IPS DF 6.9 (cell line): ENCODE measurements at regions not wholly inside any gene's neighbourhood (a gene's known extent, or its start where the extent isn't known, plus 50 kb on each side); places are given as distances from the start of the nearest gene placed in this dataset.

Experiments used
- DNase-seq: peaks from one replicate; pipeline ENCODE4 v3.0.0-alpha.2; 2013; ENCODE audit warnings: low read depth, low spot score
- H3K27ac ChIP-seq: one replicate; pipeline ENCODE4 v1.5.1; 2013; ENCODE audit warnings: low read length, control low read depth
- H3K27me3 ChIP-seq: 2 replicates; pipeline ENCODE4 v1.6.1; 2013; ENCODE audit warnings: mild to moderate bottlenecking, low read length; ENCODE audit not compliant: control insufficient read depth, insufficient read depth
- H3K36me3 ChIP-seq: 2 replicates; pipeline ENCODE4 v1.6.1; 2013; ENCODE audit warnings: low read length; ENCODE audit not compliant: control insufficient read depth, insufficient read depth
- H3K4me1 ChIP-seq: 2 replicates; pipeline ENCODE4 v1.6.1; 2013; ENCODE audit warnings: low read length; ENCODE audit not compliant: control insufficient read depth, insufficient read depth
- H3K4me3 ChIP-seq: 2 replicates; pipeline ENCODE4 v1.5.1; 2013; ENCODE audit warnings: mild to moderate bottlenecking, low read length
- H3K9me3 ChIP-seq: 2 replicates; pipeline ENCODE4 v1.6.1; 2013; ENCODE audit warnings: low read length, inconsistent platforms; ENCODE audit not compliant: control insufficient read depth, insufficient read depth
- WGBS: extraction: QIAGEN DNeasy Blood & Tissue Kit; methylation state at CpG from one replicate; pipeline ENCODE4 v1.1.7; 2013; ENCODE audit warnings: mixed read lengths, missing lambda C conversion rate; ENCODE audit not compliant: insufficient read length, insufficient coverage; 5-methylcytosine and 5-hydroxymethylcytosine counted together

DNA sequence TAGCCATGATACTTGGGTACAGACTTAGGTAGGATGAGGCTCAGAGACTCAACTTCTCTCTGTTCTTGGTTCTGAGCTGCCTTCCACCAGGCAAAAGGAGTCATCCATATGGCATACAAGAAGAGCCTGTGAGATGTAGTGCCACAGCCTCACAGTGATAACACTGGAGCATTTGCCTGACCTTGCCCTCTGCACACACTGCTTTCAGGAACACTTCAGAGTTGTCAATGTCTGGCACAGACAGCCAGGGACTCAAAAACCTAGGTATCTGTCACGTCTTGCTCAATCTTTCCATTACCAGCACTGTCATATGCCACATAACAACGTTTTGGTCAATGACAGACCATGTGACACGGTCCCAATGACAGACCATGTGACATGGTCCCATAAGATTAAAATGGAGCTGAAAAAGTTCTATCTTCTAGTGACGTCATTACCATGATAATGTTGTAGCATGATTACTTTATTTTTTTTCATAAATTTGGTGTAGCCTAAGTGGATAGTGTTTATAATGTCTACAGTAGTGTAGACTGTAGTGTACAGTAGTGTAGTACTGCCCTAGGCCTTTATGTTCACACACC is 199.9 kb upstream of the CTTNBP2NL start:
- no peaks in the 10 kb centered on the region for H3K9me3 ChIP-seq
- WGBS: no CpG with 5 or more reads among the region's 4 CpGs
- H3K27me3 ChIP-seq: no peaks in the 10 kb centered on the region
- H3K36me3 ChIP-seq: no peaks in the 10 kb centered on the region
- no peak overlapping the region for H3K4me3 ChIP-seq
- DNase-seq: no peak
- no peak overlapping the region for H3K27ac ChIP-seq
- H3K4me1 ChIP-seq: no peaks in the 10 kb centered on the region

DNA sequence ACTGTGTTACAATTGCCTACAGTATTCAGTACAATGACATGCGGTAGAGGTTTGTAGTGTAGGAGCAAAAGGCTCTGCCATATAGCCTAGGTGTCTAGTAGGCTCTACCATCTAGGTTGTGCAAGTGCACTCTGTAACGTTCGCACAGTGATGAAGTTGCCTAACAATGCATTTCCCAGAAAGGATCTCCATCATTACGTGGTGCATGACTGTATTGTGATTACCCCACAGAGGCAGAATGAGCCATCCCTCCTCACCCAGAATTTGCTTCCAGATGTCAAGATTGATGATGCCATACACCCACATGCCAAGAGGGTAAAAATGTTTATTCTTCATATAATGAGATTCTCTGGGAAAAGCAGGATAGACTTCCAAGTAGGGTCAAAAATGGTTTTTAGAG is 199.3 kb upstream of the CTTNBP2NL start:
- H3K27me3 ChIP-seq: no peaks in the 10 kb centered on the region
- H3K4me1 ChIP-seq: no peaks in the 10 kb centered on the region
- H3K4me3 ChIP-seq: no peak overlapping the region
- WGBS: no CpG with 5 or more reads among the region's 4 CpGs
- no peaks in the 10 kb centered on the region for H3K9me3 ChIP-seq
- H3K27ac ChIP-seq: no peak overlapping the region
- H3K36me3 ChIP-seq: no peaks in the 10 kb centered on the region
- DNase-seq: no peak

DNA sequence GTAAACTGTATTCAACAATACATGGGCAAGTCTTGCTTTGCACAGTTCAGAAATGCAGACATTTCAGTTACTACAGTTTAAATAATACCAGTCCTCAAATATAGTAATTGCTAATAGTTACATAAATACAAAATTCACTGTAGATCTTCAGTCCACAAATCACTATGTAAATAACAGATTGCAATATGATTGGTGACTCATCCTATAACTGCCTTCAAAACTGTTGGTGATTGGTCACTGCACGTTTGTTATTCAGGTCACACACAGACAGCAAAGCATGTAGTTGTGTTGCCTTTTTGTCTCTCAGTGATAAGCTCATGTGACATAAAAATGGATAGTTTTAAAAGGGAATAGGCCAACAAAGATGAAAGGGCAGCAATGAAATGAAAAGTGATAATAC is 186.5 kb upstream of the CTTNBP2NL start:
- Histone ChIP-seq H3K27me3 (no peaks in the 10 kb centered on the region), H3K4me3 (no peak overlapping the region), H3K27ac (no peak overlapping the region), H3K9me3 (no peaks in the 10 kb centered on the region), H3K4me1 (no peaks in the 10 kb centered on the region), H3K36me3 (no peaks in the 10 kb centered on the region)
- WGBS: no CpG with 5 or more reads among the region's 1 CpG
- DNase-seq: no peak

DNA sequence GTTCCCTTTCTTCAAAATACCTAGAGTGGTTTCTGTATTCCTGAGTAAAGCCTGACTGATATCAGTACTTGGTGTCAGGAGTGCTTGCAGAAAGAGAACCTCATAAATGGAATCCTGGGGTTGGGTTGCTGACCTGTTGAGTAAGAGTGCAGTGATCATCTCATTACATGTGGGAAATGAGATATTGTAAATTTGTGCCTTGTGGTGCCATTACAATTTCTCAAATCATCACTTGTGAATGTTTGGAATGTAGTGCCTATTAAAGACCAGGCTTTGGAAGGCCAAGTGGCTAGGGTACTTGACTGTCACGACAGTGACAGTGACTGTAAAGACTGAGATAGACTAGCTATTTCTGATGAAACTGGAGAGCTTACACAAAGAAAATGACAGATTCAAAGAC is 176.7 kb upstream of the CTTNBP2NL start:
- no CpG with 5 or more reads among the region's 1 CpG for WGBS
- Histone ChIP-seq H3K9me3 (no peaks in the 10 kb centered on the region), H3K27ac (no peak overlapping the region), H3K4me1 (no peaks in the 10 kb centered on the region), H3K4me3 (no peak overlapping the region), H3K36me3 (no peaks in the 10 kb centered on the region), H3K27me3 (no peaks in the 10 kb centered on the region)
- no peak for DNase-seq

DNA sequence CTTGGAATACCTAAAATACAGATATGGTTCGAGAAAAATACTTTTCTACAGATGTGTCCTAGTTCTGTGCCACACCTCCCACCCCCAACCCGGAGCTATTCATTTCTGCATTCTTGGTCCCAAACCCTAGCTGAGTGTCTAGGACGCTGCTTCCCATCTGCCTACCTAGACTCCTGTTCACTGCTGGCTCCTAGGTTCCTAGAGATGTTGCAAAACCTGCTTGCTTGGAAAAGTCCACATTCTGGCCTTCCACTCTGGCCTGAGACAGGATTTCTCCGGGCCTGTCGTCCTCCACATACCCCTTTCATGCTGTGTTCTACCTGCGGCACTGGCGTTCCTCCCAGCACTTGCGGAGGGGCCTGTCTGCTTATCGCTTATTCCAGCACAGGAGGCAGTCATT is 165.8 kb upstream of the CTTNBP2NL start:
- Histone ChIP-seq H3K4me1 (no peaks in the 10 kb centered on the region), H3K4me3 (no peak overlapping the region), H3K9me3 (no peaks in the 10 kb centered on the region), H3K27ac (no peak overlapping the region), H3K27me3 (no peaks in the 10 kb centered on the region), H3K36me3 (no peaks in the 10 kb centered on the region)
- WGBS: no CpG with 5 or more reads among the region's 9 CpGs
- DNase-seq: no peak

DNA sequence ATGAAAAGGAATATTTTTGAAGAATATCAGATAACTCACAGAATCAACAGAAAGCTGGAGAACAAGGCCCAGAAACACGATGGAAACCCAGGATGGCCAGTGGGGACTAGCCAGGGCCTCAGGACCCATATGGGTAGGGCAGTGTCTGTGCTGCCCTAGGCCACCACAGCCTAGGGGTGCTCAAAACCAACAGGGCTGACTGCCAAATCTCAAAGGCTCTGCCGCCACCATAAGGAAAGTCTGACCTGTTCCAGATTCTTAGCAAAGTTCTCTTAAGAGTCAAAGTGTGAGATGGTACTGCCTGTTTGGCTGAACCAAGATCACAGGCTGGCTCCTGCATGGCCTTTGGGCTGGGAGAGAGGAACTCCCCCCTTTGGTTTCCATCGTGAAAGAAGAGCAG is 164.7 kb upstream of the CTTNBP2NL start:
- no peak overlapping the region for H3K27ac ChIP-seq
- WGBS: no CpG with 5 or more reads among the region's 3 CpGs
- no peaks in the 10 kb centered on the region for H3K9me3 ChIP-seq
- no peaks in the 10 kb centered on the region for H3K27me3 ChIP-seq
- no peak overlapping the region for H3K4me3 ChIP-seq
- H3K36me3 ChIP-seq: no peaks in the 10 kb centered on the region
- no peaks in the 10 kb centered on the region for H3K4me1 ChIP-seq
- DNase-seq: no peak

DNA sequence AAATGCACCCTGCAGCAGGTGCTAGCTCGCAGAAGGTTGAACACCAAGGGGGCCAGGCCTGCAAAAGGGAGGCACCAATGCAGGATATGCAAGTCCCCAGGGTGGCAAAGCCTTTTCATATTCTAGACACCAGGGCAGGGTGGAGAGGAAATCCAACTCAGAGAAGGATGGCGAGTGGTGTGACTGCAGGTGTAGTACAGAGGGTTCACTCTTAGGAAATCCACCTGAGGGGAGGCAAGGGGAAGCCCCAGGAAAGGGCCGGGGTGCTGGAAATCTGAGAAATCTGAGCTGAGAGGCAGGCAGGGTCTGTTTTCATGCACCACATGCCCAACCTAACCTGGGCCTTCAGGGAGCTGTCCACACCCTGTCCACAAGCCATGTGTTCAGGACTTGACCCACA is 163.2 kb upstream of the CTTNBP2NL start:
- H3K27me3 ChIP-seq: no peaks in the 10 kb centered on the region
- no peak overlapping the region for H3K4me3 ChIP-seq
- DNase-seq: no peak
- no peaks in the 10 kb centered on the region for H3K9me3 ChIP-seq
- no peaks in the 10 kb centered on the region for H3K4me1 ChIP-seq
- H3K36me3 ChIP-seq: no peaks in the 10 kb centered on the region
- H3K27ac ChIP-seq: no peak overlapping the region
- no CpG with 5 or more reads among the region's 3 CpGs for WGBS

DNA sequence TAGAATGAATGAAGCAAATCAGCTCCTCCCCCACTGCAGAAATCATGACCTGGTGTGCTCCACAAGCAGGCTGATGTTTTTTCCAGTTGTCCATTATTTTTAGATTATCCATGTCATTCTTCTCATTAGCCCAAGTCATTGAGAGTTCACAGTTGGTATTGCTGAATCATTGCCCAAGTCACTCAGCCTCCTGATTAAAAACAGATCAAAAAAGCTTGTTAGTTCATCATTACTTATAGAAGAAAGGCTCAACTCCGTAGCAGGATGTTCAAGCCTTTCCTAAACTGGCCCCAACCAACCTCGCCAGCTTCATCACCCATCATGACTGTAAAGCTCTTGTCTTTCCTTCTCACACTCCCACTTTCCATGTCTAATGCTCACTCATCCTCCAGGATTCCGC is 161.3 kb upstream of the CTTNBP2NL start:
- no peaks in the 10 kb centered on the region for H3K36me3 ChIP-seq
- H3K27ac ChIP-seq: no peak overlapping the region

DNA sequence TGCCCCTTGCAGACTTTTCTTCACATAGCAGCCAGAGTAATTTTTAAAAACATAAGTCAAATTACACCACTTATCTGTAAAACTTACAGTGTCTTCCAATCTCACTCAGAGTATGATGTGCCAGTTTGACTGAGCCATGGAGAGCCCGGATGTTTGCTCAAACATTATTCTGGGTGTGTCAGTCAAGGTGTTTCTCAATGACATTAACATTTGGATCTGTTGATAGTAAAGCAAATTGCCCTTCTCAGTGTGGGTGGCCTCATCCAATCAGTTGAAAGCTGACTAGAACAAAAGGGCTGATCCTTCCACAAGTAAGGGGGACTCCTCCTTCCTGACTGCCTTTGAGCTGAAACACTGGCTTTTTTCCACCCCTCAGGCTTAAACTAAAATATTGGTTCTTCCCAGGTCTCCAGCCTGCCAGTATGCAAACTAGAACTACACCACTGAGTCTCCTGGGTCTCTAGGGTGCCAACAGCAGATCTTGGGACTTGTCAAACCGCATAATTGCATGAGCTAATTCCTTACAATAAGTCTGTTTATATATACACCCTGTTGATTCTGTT is 157.9 kb upstream of the CTTNBP2NL start:
- WGBS: no CpG with 5 or more reads among the region's 2 CpGs
- H3K36me3 ChIP-seq: no peaks in the 10 kb centered on the region
- H3K27ac ChIP-seq: no peak overlapping the region
- H3K4me3 ChIP-seq: no peak overlapping the region
- no peak for DNase-seq
- no peaks in the 10 kb centered on the region for H3K27me3 ChIP-seq
- no peaks in the 10 kb centered on the region for H3K9me3 ChIP-seq
- peaks cover 1% of the 10 kb centered on the region; the same call in 1 of the 2 replicates for H3K4me1 ChIP-seq

More for the DNA sequence above, 161.3 kb upstream of the CTTNBP2NL start:
- Histone ChIP-seq H3K9me3 (no peaks in the 10 kb centered on the region), H3K4me1 (peaks cover 1% of the 10 kb centered on the region; the same call in 1 of the 2 replicates), H3K27me3 (no peaks in the 10 kb centered on the region), H3K4me3 (no peak overlapping the region)
- no CpG with 5 or more reads among the region's 3 CpGs for WGBS
- no peak for DNase-seq

DNA sequence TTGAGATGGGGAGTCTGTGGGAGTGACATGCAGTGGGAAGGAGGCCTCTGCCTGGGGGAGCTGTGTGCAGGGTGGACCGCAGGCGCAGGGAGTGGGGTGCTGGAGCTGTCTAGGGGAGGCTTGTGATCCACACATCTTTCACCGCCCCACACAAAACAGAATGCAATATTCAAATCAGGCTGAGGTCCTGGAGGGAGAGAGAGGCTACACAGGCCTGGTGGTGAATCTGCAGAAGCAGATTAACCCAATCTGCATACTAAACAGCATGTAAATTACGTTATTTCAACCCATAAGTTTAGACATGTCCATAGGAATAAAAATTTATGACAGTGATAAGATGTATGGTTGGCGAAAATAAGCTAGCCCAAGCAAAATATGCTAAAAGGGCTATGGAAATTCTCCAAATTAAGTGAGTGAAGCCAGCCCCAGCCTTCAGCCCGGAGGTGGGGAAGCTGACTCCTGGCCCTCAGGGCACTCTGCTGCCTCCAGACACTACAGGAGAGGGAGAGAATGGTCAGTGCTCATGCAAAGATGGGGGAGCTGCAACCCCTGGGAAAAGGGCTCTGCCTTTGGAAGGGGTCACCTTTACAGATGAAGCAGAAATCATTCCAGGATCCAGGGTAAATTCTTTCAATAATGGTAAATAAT is 156.2 kb upstream of the CTTNBP2NL start:
- no peaks in the 10 kb centered on the region for H3K9me3 ChIP-seq
- peaks cover 1% of the 10 kb centered on the region; the same call in 1 of the 2 replicates for H3K4me1 ChIP-seq
- no peak for DNase-seq
- H3K36me3 ChIP-seq: no peaks in the 10 kb centered on the region
- no CpG with 5 or more reads among the region's 6 CpGs for WGBS
- no peak overlapping the region for H3K4me3 ChIP-seq
- no peak overlapping the region for H3K27ac ChIP-seq
- H3K27me3 ChIP-seq: no peaks in the 10 kb centered on the region

DNA sequence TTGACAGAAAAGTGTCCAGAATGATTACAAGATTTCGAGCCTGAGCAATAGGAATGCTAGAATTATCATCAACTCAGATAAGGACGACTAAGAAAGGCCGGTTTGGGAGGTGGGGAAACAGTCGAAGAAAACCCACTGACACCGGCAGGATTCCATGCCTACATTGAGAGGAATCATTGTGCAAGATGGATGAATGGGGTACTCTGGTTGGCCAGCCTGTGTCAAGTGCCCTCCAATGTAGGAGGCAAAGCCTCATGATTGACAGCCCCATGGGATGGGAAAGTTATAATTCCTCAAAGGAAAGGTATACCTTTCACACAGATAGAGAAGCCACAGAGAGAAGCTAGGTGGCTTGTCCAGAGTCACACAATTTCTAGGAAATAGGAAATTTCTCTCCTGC is 153.5 kb upstream of the CTTNBP2NL start:
- Histone ChIP-seq H3K9me3 (no peaks in the 10 kb centered on the region), H3K27me3 (no peaks in the 10 kb centered on the region), H3K4me1 (peaks cover 1% of the 10 kb centered on the region; the same call in 1 of the 2 replicates), H3K36me3 (no peaks in the 10 kb centered on the region), H3K27ac (no peak overlapping the region), H3K4me3 (no peak overlapping the region)
- no peak for DNase-seq
- no CpG with 5 or more reads among the region's 5 CpGs for WGBS
